NOMO-1 (cell line): ENCODE measurements at regions not wholly inside any gene's neighbourhood (a gene's known extent, or its start where the extent isn't known, plus 50 kb on each side); places are given as distances from the start of the nearest gene placed in this dataset.
A peak's percentile ranks its signal among the peaks of the same experiment; 100 is the strongest.

Experiments
- DNase-seq, 2 experiments: peaks; one replicate each; lab custom pipeline; 2025; ENCODE audit not compliant: unreplicated experiment in 2 of 2; lab: John Stamatoyannopoulos, UW

- no peak for DNase-seq
Observed at GRCh38 chr12:13599176-13599575, 382.2 kb downstream of the GRIN2B start.

DNA sequence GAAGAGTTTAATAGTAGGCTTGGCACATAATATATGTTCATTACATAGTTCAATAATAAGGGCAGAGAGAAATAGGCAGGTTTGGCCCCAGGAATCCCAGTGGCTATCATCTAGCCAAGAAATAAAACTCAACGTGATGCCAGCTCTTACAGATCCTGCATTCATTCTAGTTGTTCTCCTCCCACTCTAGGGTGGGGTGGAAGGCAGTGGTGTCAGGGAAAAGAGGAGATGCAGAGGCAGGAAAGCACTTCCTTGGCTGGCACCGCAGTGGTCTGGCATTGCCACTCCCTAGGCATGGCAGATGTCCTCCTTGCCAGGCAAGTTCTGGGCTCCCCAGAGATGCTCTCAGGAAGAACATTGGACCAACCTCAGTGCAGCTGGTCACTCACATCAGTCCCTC, 383.6 kb downstream of the GRIN2B start:
- no peak for DNase-seq

- no peak for DNase-seq
Observed at GRCh38 chr12:13597166-13597565, 384.2 kb downstream of the GRIN2B start.

DNA sequence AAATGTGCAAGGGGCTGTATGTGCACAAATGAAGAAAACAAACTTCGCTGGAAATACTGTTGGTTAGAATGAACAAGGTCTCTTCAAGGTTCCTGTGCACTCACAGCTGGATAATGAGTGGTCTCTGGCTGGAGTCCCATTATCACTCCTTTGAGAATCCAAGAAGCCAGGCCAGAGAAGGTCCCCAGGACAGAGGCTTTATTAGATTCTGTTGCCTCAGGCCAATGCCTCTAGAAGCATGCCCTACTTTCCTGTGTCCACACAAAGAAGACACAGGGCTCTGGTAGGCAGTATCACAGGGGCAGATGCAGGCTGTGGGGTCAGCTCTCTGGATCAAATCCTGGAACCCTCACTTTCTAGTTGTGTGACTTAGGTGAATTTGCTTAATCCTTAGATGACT, 384.7 kb downstream of the GRIN2B start:
- DNase-seq, result no peak

DNA sequence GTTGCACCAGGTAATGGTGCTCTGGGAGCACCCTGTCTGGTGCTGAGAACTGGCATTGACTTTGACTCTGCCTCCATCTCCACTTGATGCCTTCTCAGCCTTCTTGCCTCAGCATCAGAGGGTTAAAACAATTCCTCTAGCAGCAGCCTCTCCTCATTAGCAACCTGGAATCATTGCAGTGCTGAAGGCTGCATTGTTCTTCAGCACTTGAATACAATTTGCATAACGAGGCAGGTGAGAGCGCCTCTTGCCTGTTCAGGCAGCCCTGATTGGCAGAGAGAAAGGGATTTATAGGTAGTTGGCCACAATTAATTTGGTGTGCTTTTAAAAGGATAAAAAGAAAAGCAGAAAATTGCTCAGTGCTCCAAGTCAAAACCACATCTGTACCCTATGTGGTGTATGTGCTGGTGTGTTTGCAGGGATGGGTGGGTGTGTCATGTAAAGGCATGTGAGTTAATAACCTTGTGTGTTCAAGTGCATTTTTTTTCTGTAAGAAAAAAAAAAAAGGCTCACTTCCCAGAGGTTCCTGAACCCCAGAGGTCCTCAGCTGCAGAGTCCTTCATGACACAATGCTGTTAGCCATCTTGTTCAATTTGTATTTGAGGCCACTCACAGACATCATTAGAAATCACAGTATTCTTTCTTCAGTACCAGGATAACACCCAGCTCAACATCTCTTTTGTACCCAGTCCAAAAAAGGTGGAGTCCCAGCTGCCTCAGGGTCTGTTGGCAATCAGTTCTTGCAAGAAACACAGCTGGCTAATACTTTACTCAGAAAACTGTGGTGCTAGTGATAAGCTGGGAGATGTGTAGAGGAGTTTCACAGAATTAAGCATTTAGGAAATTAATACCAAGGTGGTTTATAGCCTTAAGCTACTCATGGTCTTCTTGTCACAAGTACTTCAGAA, 385.6 kb downstream of the GRIN2B start:
- no peak for DNase-seq

GRCh38 chr12:13594731-13595514, 386.5 kb downstream of the GRIN2B start:
- DNase-seq, result no peak

GRCh38 chr12:13592063-13592942, 389.1 kb downstream of the GRIN2B start:
- DNase-seq, result no peak

DNA sequence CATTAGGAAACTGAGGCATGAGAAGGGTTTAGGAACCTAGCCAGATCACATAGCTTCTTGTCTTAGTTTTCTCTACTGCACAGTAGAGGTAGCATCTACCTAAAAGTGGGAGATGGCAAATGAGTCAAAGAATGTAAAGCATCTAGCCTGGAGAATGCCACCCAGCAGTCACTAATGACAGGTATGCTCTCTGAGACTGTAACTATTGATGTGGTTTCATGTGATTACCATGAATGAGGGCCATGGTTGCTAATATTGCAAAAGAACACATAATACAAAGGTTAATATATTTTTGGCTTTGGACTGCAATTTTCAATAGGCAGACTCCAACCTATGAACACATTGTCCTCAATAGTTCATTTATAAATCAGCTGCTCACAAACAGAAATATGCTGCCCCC, 389.9 kb downstream of the GRIN2B start:
- no peak for DNase-seq

GRCh38 chr12:13591059-13591458, 390.3 kb downstream of the GRIN2B start:
- no peak for DNase-seq

DNA sequence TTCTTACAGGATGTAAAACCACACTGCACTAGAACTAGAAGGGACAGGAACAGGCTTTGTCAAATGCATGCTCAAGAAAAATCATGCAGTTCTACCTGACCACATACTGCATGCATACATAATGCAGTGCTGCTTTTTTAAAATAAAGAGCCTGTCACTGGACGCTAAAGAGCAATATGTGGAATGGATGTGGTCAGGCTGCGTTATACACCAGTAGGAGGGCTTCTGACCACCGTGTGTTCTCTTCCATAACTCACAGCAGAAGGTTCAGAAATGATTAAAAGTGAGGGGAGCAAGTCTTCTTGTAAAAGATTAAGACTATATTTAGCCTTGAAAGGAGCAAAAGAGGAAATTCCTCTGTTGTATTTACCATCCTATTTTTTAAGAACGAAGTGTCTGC, 392.0 kb downstream of the EMP1 start:
- DNase-seq, result no peak

- no peak for DNase-seq
Observed at GRCh38 chr12:13587721-13588390, 391.3 kb downstream of the EMP1 start.

- DNase-seq, result no peak
Observed at GRCh38 chr12:13586361-13586760, 389.8 kb downstream of the EMP1 start.

- no peak for DNase-seq
Observed at GRCh38 chr12:13584541-13584940, 388.0 kb downstream of the EMP1 start.

DNA sequence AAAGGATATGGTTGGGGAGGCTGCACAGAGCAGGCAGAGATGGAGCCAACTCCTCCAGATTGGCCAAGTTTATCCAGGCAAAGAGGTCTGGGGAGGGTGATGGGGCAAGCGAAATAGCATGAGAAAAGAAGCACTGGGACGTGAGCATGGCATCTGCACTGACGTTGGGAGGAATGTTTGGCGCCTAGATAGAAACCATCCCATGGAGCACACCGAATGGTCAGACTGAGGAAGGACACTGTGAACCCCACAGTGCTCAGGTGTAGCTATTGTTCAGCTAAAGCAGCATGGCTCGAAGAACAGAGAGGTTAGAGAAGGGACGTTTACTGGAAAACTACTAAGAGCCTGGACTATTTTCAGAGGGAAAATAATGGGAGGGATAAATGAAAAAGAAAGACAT, 387.1 kb downstream of the EMP1 start:
- no peak for DNase-seq

GRCh38 chr12:13582421-13582820, 385.9 kb downstream of the EMP1 start:
- DNase-seq, result no peak

DNA sequence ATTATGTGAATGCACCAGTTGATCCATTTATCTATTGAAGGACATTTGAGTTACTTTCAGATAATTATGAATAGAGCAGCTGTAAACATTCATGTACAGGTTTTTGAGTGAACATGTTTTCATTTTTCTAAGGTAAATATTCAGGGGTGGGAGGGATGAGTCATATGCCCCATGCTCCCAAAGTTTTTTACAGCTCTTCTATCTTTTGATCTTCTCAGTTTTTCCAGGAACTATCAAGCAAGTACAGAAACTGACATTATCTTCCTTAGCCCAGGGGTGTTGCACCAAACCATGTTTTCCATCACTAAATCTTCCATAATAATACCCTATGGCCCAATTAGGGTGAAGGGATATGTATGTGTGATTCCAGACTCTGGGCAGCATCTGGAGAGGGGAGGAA, 384.5 kb downstream of the EMP1 start:
- DNase-seq, result no peak

DNA sequence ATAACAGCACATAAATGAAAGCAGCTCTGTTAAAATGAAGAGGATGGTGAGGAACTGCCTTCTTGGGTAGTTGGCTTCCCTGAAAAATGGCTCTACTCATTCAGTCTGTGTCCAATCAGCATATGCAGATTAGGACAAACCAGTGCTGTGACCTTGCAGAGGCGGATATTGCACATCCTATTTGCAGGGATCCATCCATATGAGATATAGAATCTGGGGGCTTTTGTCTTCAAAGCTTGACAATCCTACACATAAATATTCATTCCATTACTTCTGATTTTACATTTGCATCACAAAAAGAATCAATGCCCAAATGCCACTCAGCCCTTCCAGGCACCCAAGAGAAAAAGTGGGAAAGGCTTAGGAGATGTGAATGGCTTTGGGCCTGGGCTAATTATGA, 383.7 kb downstream of the EMP1 start:
- DNase-seq, result no peak

DNA sequence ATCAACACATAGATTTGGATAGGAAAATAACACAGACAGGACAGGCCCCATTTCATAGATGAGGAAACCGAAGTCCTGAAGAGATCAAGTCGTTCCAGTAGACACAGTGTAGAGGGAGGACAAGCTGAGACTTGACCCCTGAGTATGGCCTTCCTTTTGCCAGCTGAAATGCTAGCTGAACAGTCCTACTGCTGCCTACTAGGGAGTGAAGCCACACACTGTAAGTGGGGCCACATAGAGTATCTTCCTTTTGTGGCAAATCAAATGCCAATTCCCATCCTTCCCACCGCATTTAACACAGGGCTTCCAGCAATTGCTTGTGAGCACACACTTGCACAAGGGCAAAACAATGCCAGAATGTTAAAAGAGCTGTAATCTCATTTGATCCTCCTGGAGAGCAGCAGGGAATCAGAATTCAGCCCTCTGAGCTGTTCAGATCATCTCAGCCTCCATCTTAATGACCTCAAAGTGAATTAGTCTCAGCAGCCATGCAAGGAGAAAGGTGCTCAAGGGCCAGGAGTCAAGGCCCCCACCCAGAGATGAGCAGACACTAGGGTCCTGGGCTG, 380.5 kb downstream of the EMP1 start:
- no peak for DNase-seq

- DNase-seq, result peak in 1 of 2 experiments; percentile 11
Observed at GRCh38 chr12:13573698-13574321, 377.3 kb downstream of the EMP1 start.

GRCh38 chr12:13571035-13571434, 374.5 kb downstream of the EMP1 start:
- DNase-seq, result no peak
